Lower leg skin (tissue), 4 donors: ENCODE measurements at regions not wholly inside any gene's neighbourhood (a gene's known extent, or its start where the extent isn't known, plus 50 kb on each side); places are given as distances from the start of the nearest gene placed in this dataset.

ENCODE experiments used
- DNase-seq, 2 donors: peaks; one replicate each; pipeline ENCODE4 v3.0.0-alpha.2; 2019; ENCODE audit warnings: low spot score in 2 of 2
- H3K4me3 ChIP-seq: fragments of 200-600 bp; sonication (generic); 2 replicates; pipeline ENCODE4 v1.5.1; 2017; ENCODE audit warnings: mild to moderate bottlenecking, low read depth; ENCODE audit not compliant: poor library complexity, severe bottlenecking
- POLR2A ChIP-seq, 2 donors: fragments of 450-650 bp; IDR thresholded peaks; one replicate each; pipeline ENCODE4 v1.6.1; 2016 to 2017; ENCODE audit warnings: antibody characterized with exemption in 2 of 2, mild to moderate bottlenecking in 1 of 2, moderate library complexity in 1 of 2
- WGBS, 2 donors: methylation state at CpG; one replicate each; pipeline ENCODE4 v1.1.5; 2018; 5-methylcytosine and 5-hydroxymethylcytosine counted together
- intact Hi-C: fragments of 100-400 bp; cut with DNase I; formaldehyde crosslinking; loops from one replicate; pipeline ENCODE4 v1.15.0; 2023; ENCODE audit warnings: low total_unique reads
- TF ChIP-seq, protein P1 (sequence below), 3 donors: fragments of 450-650 bp; IDR thresholded peaks; one replicate each; pipeline ENCODE4 v1.5.1; 2016; ENCODE audit warnings: antibody characterized with exemption in 3 of 3, mild to moderate bottlenecking in 3 of 3, moderate library complexity in 2 of 3

DNA sequence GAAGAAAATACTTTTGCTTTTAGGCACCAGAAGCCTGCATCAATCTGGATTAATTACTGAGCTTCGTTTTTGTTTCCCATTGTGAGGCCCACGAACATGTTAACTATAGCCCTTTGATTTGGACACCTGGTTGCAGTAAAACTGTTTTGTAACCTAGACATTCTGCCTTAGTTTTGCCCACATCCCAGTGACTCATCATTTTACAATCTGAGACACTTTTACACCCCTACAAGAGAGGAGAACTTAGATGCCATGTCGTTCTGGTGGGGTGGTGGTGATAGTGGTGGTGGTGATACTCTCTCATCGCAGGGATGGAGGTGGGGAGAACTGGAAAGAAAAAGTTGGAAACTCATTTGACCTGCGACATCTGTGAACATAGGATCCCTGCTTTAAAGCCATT is 1257.2 kb downstream of the ADGRL3 start:
- H3K4me3 ChIP-seq = no peak overlapping the region
- TF ChIP-seq, protein P1, sequence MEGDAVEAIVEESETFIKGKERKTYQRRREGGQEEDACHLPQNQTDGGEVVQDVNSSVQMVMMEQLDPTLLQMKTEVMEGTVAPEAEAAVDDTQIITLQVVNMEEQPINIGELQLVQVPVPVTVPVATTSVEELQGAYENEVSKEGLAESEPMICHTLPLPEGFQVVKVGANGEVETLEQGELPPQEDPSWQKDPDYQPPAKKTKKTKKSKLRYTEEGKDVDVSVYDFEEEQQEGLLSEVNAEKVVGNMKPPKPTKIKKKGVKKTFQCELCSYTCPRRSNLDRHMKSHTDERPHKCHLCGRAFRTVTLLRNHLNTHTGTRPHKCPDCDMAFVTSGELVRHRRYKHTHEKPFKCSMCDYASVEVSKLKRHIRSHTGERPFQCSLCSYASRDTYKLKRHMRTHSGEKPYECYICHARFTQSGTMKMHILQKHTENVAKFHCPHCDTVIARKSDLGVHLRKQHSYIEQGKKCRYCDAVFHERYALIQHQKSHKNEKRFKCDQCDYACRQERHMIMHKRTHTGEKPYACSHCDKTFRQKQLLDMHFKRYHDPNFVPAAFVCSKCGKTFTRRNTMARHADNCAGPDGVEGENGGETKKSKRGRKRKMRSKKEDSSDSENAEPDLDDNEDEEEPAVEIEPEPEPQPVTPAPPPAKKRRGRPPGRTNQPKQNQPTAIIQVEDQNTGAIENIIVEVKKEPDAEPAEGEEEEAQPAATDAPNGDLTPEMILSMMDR (IDR thresholded peaks at IDR 0.05) = no peak
- TF ChIP-seq POLR2A (IDR thresholded peaks at IDR 0.05) = no peak
- WGBS, 2 donors = 64% methylated on average over 5 of the region's 5 CpGs
- DNase-seq = no peak
- intact Hi-C loops = no loop called here

DNA sequence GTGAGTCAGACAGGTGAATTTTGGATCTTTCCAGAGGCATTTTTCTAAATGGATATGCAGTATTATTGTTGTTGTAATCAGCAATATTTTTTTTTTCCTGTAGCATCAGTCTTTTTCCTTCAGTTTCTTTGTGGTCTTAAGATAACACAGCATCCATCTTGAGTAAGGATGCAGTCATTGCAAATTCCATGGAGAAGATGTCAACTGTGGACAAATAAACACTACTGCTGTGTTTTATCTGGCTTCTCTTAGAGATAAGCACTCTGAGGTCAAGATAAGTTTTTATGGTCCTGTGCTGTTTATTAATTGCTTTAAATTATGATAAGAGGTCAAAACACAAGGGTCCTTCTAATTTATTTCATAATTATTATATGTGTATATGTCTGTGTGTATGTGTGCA is 1255.7 kb downstream of the ADGRL3 start:
- TF ChIP-seq POLR2A (IDR thresholded peaks at IDR 0.05) = no peak
- TF ChIP-seq, protein P1 (IDR thresholded peaks at IDR 0.05) = no peak
- no peak for DNase-seq
- H3K4me3 ChIP-seq = no peak overlapping the region
- intact Hi-C loops = no loop called here

DNA sequence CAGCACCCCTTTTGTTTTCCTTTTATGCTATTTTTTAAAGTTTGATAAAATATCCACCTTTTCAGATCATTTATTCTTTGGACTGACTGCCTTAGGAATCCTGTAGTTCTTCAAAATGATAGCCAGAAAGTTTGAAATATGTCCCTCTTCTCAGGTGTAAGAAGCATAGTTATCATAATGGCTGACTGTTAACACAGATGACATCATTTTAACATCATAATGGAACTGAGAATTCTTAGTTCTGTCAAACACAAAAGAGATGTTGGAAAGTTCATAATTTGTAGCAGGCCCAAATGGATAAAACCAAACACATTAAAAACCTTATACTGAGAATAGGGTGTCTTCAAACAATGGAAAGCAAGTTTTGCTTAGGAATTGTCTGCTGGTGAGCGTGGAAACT is 1254.4 kb downstream of the ADGRL3 start:
- no peak overlapping the region for H3K4me3 ChIP-seq
- DNase-seq = no peak
- 88 to 97% methylated on average over 1 of the region's 1 CpG for WGBS, 2 donors
- TF ChIP-seq, protein P1 (IDR thresholded peaks at IDR 0.05) = no peak
- intact Hi-C loops = no loop called here

DNA sequence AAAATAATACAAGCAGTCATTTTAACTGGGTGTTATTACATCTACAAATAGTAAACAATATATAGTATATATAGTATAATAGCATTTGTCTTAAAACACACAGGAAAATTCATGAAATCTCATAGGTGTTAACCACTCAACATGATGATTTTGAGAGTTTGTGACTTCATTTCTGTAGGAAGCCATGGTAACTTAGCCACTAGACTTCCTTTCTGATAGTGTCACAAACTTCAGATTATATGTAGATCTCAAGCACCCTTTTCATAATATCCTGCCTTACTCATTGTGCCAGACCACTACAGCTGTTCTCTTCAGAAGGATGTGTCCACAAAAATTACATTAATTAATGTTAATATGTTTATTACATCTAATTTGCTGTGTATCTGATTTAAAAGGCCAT is 1250.6 kb downstream of the ADGRL3 start:
- intact Hi-C loops = no loop called here

DNA sequence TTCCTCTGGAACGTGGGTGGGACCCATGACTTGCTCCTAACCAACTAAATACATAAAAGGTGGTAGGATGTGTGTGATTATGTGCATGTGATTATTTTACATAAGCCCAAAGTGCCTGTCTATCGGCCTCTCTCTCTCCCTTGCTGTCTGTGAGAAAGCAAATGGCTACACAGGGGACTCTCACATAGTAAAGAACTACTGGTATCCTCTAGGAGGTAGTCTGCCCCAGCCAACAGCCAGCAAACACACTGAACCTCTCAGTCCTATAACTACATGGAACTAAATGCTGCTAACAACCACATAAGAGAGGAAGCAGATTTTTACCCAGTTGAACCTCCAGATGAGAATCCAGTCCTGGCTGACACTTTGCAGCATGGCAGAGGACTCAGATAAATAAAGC is 1249.4 kb downstream of the ADGRL3 start:
- no peak overlapping the region for H3K4me3 ChIP-seq
- intact Hi-C loops = no loop called here
- TF ChIP-seq POLR2A (IDR thresholded peaks at IDR 0.05) = no peak
- TF ChIP-seq, protein P1 (IDR thresholded peaks at IDR 0.05) = no peak
- no peak for DNase-seq
- WGBS, 2 donors = 49 to 70% methylated on average over 2 of the region's 2 CpGs

More for the DNA sequence above, 1250.6 kb downstream of the ADGRL3 start:
- TF ChIP-seq POLR2A (IDR thresholded peaks at IDR 0.05) = no peak
- TF ChIP-seq, protein P1 (IDR thresholded peaks at IDR 0.05) = no peak
- H3K4me3 ChIP-seq = no peak overlapping the region
- no peak for DNase-seq

DNA sequence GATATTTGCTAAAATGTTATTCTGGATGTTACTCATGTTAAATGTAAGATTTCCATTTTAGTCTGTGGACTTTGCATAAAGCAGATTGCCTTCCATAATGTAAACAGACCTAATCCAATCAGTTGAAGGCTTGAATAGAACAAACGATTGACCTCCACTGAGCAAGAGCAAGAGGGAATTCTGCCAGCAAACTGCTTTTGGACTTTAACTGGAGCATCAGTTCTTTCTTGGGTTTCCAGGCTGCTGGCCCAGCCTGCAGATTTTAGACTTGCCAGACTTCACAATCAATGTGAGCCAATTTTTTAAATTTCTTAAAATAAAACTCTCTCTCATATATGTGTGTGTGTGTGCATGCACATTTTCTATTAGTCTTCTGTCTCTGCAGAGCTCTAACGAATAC is 1248.8 kb downstream of the ADGRL3 start:
- TF ChIP-seq POLR2A (IDR thresholded peaks at IDR 0.05) = no peak
- no peak for DNase-seq
- H3K4me3 ChIP-seq = no peak overlapping the region
- intact Hi-C loops = no loop called here
- 57 to 60% methylated on average over 2 of the region's 2 CpGs for whole genome bisulfite sequencing, 2 donors
